ACHN (cell line): ENCODE measurements at regions not wholly inside any gene's neighbourhood (a gene's known extent, or its start where the extent isn't known, plus 50 kb on each side); places are given as distances from the start of the nearest gene placed in this dataset.
"Not testable (repeated sequence)": the region's sequence is repeated elsewhere in the genome, so short reads cannot be mapped to it uniquely, and the experiment has no call there.

Experiments
- DNase-seq: peaks from one replicate; pipeline ENCODE4 v3.0.0-alpha.2; 2015
- in situ Hi-C: cut with HindIII; loops from 2 replicates; pipeline ENCODE4 v1.10.0; 2017; ENCODE audit warnings: low sequenced_read_pairs, low pct_ligation_motif_present, low pct_unique_long_range_greater_than_20kb

GRCh38 chr9:84054341-84055010, 73.9 kb downstream of the RMI1 start:
- DNase-seq = no peak
- in situ Hi-C loops = no loop called here

GRCh38 chr9:84057662-84058061, 77.1 kb downstream of the RMI1 start:
- in situ Hi-C loops = no loop called here
- DNase-seq = no peak

DNA sequence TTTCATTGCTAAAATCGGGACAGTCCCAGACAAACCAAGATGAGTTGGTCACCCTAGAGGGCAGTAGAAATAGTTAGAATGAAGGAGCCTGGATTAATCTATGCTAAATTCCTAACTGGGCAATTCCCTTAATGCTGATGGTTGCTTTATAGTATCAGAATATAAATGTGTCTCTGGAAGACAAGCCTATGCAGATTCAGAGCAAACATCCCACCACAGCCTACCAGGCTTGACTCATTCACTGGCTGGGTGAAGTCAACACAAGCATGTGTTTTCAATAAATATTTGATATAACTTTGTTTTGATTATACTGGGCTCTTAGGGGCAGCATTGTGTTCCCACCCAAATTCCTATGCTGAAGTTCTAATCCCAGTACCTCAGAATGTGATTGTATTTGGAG, 79.3 kb downstream of the RMI1 start:
- in situ Hi-C loops = no loop called here
- no peak for DNase-seq

DNA sequence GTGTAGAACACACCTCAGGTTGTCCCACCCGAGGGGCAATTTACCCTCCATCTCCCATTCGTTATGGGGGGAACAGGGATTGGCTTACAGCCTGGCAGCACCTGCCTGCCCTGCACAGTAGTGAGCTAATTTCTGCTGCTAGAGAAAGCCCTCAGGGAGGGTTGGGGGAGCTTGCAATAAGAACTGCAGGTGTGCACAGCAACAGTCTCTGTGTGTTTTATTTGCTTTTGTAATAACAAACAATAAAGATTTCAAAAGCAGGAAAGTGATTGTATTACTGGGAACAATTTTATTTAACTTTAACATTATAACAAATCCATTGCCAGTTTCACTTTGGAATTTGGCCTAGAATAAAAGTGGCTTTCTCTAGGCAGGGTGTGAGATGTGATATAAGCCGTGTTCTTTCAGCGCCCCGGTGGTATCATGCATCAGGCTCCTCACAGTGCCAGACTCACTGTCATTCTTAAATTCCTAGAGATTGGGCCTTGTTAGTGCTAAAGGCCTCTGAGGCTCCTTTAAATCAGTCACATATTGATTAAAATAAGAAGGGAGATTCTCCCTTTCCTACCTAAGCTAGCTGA, 81.1 kb downstream of the RMI1 start:
- in situ Hi-C loops = no loop called here
- no peak for DNase-seq

GRCh38 chr9:84062538-84062937, 81.9 kb downstream of the RMI1 start:
- no peak for DNase-seq

DNA sequence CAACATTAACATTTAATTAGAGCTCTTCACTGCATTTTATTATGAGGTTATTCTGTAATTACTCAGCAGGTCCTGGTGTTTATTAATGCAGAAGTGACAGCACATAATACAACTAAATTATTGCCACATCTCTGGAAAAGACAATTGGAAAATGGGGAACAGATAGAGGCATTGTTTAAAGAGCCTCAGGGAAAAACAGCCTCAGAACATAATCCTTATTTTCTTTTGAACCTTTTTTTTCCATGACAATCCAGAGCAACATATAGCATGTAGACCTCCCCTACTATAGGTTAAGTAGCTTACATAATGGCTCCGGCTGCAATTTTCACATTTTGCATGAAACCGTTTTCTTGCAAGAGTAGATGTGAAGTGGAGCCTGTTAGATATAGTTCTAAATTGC, 87.2 kb downstream of the RMI1 start:
- DNase-seq = no peak
- in situ Hi-C loops = no loop called here

More at GRCh38 chr9:84062538-84062937, 81.9 kb downstream of the RMI1 start:
- in situ Hi-C loops = no loop called here

DNA sequence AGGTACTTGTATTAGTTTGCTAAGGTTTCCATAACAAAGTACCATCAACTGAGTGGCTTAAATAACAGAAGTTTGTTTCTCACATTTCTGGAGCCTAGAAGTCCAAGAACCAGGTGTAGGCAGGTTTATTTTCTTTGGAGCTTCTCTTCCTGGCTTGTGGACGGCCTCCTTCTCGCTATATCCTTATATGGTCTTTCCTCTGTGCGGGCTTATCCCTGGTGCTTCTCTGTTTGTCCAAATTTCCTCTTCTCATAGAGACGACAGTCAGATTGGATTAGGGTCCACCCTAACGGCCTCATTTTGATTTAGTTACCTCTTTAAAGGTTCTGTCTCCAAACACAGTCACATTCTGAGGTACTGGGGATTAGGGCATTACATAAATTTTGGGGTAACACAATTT, 88.3 kb downstream of the RMI1 start:
- in situ Hi-C loops = no loop called here
- DNase-seq = no peak

GRCh38 chr9:84070590-84070989, 90.0 kb downstream of the RMI1 start:
- in situ Hi-C loops = no loop called here

DNA sequence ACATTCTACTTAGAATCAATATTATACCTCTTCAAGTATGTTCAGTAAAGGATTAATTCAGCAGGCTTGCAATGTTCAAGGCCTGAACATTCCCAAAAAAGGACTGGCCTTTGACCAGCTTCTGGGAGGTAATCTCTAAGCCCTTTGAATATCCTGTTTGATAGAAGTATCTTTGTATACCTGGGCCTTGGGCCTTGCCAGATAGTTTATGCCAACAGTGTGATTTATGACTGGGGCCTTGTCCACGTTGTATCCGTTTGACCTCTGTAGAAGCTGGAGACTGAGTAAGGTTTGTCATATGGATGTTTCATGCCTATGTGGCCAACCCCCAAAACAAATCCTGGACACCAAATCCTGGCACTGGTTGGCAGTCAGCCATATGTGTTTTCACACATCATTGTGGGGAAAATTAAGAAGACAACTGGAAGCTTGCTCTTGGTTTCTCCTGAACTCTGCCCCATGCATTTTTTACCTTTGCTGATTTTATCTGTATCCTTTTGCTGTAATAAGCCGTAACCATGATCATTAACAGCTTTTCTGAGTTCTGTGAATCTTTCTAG, 92.1 kb downstream of the RMI1 start:
- in situ Hi-C loops = no loop called here
- no peak for DNase-seq

More at GRCh38 chr9:84070590-84070989, 90.0 kb downstream of the RMI1 start:
- no peak for DNase-seq

GRCh38 chr9:84075004-84075403, 94.4 kb downstream of the RMI1 start:
- no peak for DNase-seq
- in situ Hi-C loops = no loop called here

DNA sequence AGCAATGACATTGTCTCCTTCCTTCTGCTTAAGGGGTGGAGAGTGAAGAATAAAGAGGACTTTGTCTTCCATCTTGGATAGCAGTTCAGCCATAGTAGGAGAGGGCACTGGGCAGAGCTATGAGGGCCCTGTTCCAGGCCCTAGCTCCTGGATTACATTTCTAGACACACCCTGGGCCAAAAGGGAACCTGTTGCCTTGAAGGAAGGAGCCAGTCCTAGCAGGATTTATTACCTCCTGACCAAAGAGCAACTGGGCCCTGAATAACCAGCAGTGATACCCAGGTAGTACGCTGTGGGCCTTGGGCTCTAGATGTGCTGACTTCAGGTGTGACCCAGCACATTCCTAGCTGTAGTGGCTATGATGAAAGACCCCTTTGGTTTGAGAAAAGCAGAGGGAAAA, 95.8 kb downstream of the RMI1 start:
- in situ Hi-C loops = no loop called here
- DNase-seq = no peak

DNA sequence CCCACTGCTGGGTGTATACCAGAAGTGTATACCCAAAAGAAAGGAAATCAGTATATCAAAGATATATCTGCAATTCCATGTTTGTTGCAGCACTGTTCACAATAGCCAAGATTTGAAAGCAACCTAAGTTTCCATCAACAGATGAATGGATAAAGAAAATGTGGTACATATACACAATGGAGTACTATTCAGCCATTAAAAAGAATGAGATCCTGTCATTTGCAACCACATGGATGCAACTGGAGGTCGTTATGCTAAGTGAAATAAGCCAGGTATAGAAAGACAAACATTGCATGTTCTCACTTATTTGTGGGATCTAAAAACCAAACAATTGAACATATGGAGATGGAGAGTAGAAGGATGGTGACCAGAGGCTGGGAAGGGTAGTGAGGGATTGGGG, 97.2 kb downstream of the RMI1 start:
- DNase-seq, in situ Hi-C loops: not testable (repeated sequence)

- in situ Hi-C loops = no loop called here
- DNase-seq = no peak
Measured at GRCh38 chr9:84079994-84080393, 99.4 kb downstream of the RMI1 start.

DNA sequence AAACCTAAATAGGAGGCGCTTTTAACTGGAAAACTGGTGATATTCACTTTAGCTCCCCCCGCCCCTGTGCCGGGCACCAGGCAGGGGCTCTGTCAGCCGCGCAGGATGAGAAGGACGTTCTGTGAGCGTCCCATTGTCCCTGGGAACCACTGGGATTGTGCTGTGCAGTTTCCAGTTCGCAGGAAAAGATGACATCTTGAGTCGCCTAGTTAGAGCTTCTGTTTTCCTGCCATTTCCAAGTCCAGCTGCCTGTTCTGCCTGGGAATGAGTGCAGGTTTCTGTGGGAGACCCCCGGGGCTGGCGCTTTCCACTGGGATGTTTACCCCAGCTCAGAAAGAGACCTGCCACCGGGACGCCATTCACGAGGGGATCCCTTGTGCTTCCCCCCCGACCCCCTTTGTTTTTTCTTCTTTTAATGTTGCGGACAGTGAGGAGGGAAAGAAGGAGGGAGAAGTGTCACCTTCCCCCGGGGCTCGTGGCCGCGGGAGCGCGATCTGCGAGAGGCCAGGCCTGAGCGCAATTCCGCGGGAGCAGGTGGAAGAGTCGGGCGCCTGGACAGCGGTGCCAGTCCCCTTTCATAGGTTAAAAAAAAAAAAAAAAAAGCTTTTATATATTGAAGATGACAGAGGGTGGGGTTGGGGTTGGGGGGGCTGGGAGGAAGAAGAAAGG, 121.5 kb downstream of the RMI1 start:
- no peak for DNase-seq
- in situ Hi-C loops = no loop called here

- in situ Hi-C loops = no loop called here
- DNase-seq = no peak
Measured at GRCh38 chr9:84103651-84104377, 123.2 kb downstream of the RMI1 start.

GRCh38 chr9:84107081-84107480, 126.5 kb downstream of the RMI1 start:
- in situ Hi-C loops = no loop called here
- no peak for DNase-seq

DNA sequence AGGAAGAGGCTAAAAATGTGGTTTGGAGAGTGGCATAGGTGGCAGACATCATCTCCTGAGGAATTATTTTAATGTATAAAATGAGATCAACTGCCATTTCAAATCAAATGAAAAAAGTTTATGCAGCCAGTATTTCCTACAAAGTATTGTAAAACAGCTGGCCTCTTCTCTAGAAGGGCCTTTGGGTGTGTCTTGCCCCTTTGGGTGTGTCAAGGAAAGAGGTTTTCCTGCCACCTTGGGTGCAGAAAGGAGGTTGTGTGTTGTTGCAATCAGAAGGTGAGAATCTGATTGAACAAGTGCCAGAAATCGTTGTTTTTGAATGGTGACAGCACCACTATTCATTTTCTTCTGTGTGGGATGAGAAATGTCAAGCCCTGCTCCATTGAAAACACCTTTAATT, 127.4 kb downstream of the RMI1 start:
- in situ Hi-C loops = no loop called here
- DNase-seq = no peak

DNA sequence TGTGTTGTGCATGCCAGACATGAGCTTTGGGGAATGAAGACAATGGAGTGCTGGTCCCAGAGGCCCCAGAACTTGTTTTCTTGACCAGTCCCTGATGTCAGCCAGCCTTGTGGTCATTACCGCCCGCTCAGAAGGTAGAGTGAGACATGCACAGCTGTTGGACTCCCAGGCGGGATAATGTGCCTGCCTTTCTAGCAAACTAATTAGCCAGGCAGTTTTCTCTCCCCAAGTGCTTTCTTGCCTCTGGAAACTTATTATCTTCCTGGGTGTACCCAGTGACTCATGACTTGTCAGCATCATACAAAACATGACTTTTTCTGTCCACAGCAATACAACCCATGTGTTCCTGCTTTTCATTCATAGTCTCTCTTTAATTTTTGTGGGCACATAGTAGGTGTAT, 131.1 kb downstream of the RMI1 start:
- in situ Hi-C loops = no loop called here
- no peak for DNase-seq

DNA sequence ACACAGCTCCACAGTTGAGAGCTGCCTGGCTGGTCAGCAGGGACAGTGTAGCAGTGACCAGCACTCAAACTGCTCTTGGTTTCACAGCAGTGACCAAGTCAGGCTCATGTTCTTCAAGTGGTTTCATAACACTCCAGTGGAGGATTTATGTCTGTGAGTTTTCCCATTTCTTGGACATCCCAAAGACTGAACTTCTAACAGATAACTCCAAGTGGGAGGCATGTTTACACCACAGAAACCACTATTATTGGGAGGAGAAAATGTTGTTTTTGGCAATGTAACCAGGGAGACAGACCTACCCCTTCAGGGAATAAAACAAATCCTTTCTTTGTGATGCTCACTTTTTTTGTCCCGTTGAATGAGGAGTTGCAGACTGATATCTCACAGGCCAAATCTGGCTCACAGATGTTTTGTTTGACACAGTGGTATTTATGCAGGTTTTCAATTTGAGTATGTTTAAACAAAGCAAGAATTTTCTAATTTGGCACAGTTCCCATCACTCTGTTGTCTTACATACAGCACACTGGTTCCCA, 141.5 kb downstream of the RMI1 start:
- DNase-seq = no peak
- in situ Hi-C loops = no loop called here
